ENCODE measurements at regions not wholly inside any gene's neighbourhood (a gene's known extent, or its start where the extent isn't known, plus 50 kb on each side); places are given as distances from the start of the nearest gene placed in this dataset.

- Histone ChIP-seq H3K4me3 (ENCODE audit: severe bottlenecking) (no peak overlapping the region), H3K27ac (ENCODE audit: poor library complexity, severe bottlenecking) (no peak overlapping the region), H3K36me3 (ENCODE audit: low read depth) (no peaks in the 10 kb centered on the region), H3K4me1 (ENCODE audit: insufficient read depth, poor library complexity, severe bottlenecking) (no peaks in the 10 kb centered on the region), H3K27me3 (ENCODE audit: insufficient read depth, poor library complexity, severe bottlenecking) (no peaks in the 10 kb centered on the region), H3K9me3 (ENCODE audit: severe bottlenecking) (no peaks in the 10 kb centered on the region)
- TF ChIP-seq CTCF (IDR thresholded peaks at IDR 0.05; ENCODE audit: poor library complexity, severe bottlenecking): no peak
- no peak for DNase-seq (ENCODE audit: low spot score)
- no peak for ATAC-seq (ENCODE audit: low read depth)
These were observed 270.6 kb downstream of the SLC6A15 start for GRCh38 chr12:84641940-84642545.

GRCh38 chr12:84638811-84639368 is 273.7 kb downstream of the SLC6A15 start:
- H3K4me3 ChIP-seq (ENCODE audit: severe bottlenecking): no peak overlapping the region
- DNase-seq (ENCODE audit: low spot score): no peak
- no peaks in the 10 kb centered on the region for H3K4me1 ChIP-seq (ENCODE audit: insufficient read depth, poor library complexity, severe bottlenecking)
- H3K27ac ChIP-seq (ENCODE audit: poor library complexity, severe bottlenecking): no peak overlapping the region
- H3K9me3 ChIP-seq (ENCODE audit: severe bottlenecking): no peaks in the 10 kb centered on the region
- no peaks in the 10 kb centered on the region for H3K27me3 ChIP-seq (ENCODE audit: insufficient read depth, poor library complexity, severe bottlenecking)
- no peak for TF ChIP-seq CTCF (IDR thresholded peaks at IDR 0.05; ENCODE audit: poor library complexity, severe bottlenecking)
- H3K36me3 ChIP-seq (ENCODE audit: low read depth): no peaks in the 10 kb centered on the region
- no peak for ATAC-seq (ENCODE audit: low read depth)

GRCh38 chr12:84637926-84638325 is 274.7 kb downstream of the SLC6A15 start:
- H3K4me3 ChIP-seq (ENCODE audit: severe bottlenecking): no peak overlapping the region
- no peaks in the 10 kb centered on the region for H3K36me3 ChIP-seq (ENCODE audit: low read depth)
- H3K9me3 ChIP-seq (ENCODE audit: severe bottlenecking): no peaks in the 10 kb centered on the region
- H3K27me3 ChIP-seq (ENCODE audit: insufficient read depth, poor library complexity, severe bottlenecking): no peaks in the 10 kb centered on the region
- H3K27ac ChIP-seq (ENCODE audit: poor library complexity, severe bottlenecking): no peak overlapping the region
- no peak for TF ChIP-seq CTCF (IDR thresholded peaks at IDR 0.05; ENCODE audit: poor library complexity, severe bottlenecking)
- H3K4me1 ChIP-seq (ENCODE audit: insufficient read depth, poor library complexity, severe bottlenecking): no peaks in the 10 kb centered on the region
- ATAC-seq (ENCODE audit: low read depth) (no peak), DNase-seq (ENCODE audit: low spot score) (no peak)

- ATAC-seq (ENCODE audit: low read depth) (no peak), DNase-seq (ENCODE audit: low spot score) (no peak)
- no peaks in the 10 kb centered on the region for H3K9me3 ChIP-seq (ENCODE audit: severe bottlenecking)
- H3K27ac ChIP-seq (ENCODE audit: poor library complexity, severe bottlenecking): no peak overlapping the region
- H3K4me3 ChIP-seq (ENCODE audit: severe bottlenecking): no peak overlapping the region
- TF ChIP-seq CTCF (IDR thresholded peaks at IDR 0.05; ENCODE audit: poor library complexity, severe bottlenecking): no peak
- no peaks in the 10 kb centered on the region for H3K4me1 ChIP-seq (ENCODE audit: insufficient read depth, poor library complexity, severe bottlenecking)
- no peaks in the 10 kb centered on the region for H3K36me3 ChIP-seq (ENCODE audit: low read depth)
- H3K27me3 ChIP-seq (ENCODE audit: insufficient read depth, poor library complexity, severe bottlenecking): no peaks in the 10 kb centered on the region
These were observed 275.8 kb downstream of the SLC6A15 start for GRCh38 chr12:84636801-84637290.

GRCh38 chr12:84634526-84634925 is 278.1 kb downstream of the SLC6A15 start:
- no peaks in the 10 kb centered on the region for H3K9me3 ChIP-seq (ENCODE audit: severe bottlenecking)
- no peak for DNase-seq (ENCODE audit: low spot score)
- H3K27me3 ChIP-seq (ENCODE audit: insufficient read depth, poor library complexity, severe bottlenecking): no peaks in the 10 kb centered on the region

More at GRCh38 chr12:84634526-84634925, 278.1 kb downstream of the SLC6A15 start:
- ATAC-seq (ENCODE audit: low read depth): no peak
- no peak overlapping the region for H3K4me3 ChIP-seq (ENCODE audit: severe bottlenecking)
- no peaks in the 10 kb centered on the region for H3K36me3 ChIP-seq (ENCODE audit: low read depth)
- H3K4me1 ChIP-seq (ENCODE audit: insufficient read depth, poor library complexity, severe bottlenecking): no peaks in the 10 kb centered on the region
- no peak overlapping the region for H3K27ac ChIP-seq (ENCODE audit: poor library complexity, severe bottlenecking)
- no peak for TF ChIP-seq CTCF (IDR thresholded peaks at IDR 0.05; ENCODE audit: poor library complexity, severe bottlenecking)
